Esophagus muscularis mucosa (tissue), 4 donors: ENCODE measurements at regions not wholly inside any gene's neighbourhood (a gene's known extent, or its start where the extent isn't known, plus 50 kb on each side); places are given as distances from the start of the nearest gene placed in this dataset.
"Not testable (repeated sequence)": the region's sequence is repeated elsewhere in the genome, so short reads cannot be mapped to it uniquely, and the experiment has no call there.

Experiments
- DNase-seq: peaks from one replicate; pipeline ENCODE4 v3.0.0-alpha.2; 2017; ENCODE audit errors: extremely low spot score
- H3K27ac ChIP-seq, 4 donors: fragments of 200-600 bp; sonication (generic); replicated peaks in 1 of 4; 1 replicate in 3 of 4; 2 replicates in 1 of 4; pipeline ENCODE4 v1.5.1; 2016 to 2019; ENCODE audit warnings: mild to moderate bottlenecking in 1 of 4
- H3K27me3 ChIP-seq, 4 donors: fragments of 200-600 bp; sonication (generic); one replicate each; pipeline versions ENCODE4 v1.5.1 to v1.6.0; 2016 to 2019
- H3K36me3 ChIP-seq, 4 donors: fragments of 200-600 bp; sonication (generic); one replicate each; pipeline ENCODE4 v1.5.1; 2016 to 2019
- H3K4me1 ChIP-seq, 4 donors: fragments of 200-600 bp; sonication (generic); one replicate each; pipeline ENCODE4 v1.5.1; 2016 to 2019
- H3K4me3 ChIP-seq, 4 donors: fragments of 200-600 bp; sonication (generic); 1 replicate in 2 of 4; 2 replicates in 2 of 4; pipeline ENCODE4 v1.5.1; 2016 to 2019; ENCODE audit warnings: mild to moderate bottlenecking in 4 of 4, moderate library complexity in 1 of 4
- H3K9me3 ChIP-seq, 4 donors: fragments of 200-600 bp; sonication (generic); 1 replicate in 3 of 4; 2 replicates in 1 of 4; pipeline ENCODE4 v1.5.1; 2016 to 2019
- EP300 ChIP-seq: sonication (generic); formaldehyde crosslinking; IDR thresholded peaks from one replicate; pipeline ENCODE4 v1.6.1; 2017; ENCODE audit warnings: antibody characterized with exemption
- POLR2A ChIP-seq: fragments of 450-650 bp; IDR thresholded peaks from one replicate; pipeline ENCODE4 v1.6.1; 2017; ENCODE audit warnings: antibody characterized with exemption, moderate library complexity, mild to moderate bottlenecking, low read depth
- POLR2AphosphoS5 ChIP-seq, 2 donors: sonication (generic); formaldehyde crosslinking; IDR thresholded peaks; one replicate each; pipeline ENCODE4 v1.6.1; 2017; ENCODE audit warnings: antibody characterized with exemption in 2 of 2
- WGBS: methylation state at CpG from one replicate; pipeline ENCODE4 v1.1.5; 2018; 5-methylcytosine and 5-hydroxymethylcytosine counted together
- intact Hi-C: fragments of 100-400 bp; cut with DNase I; formaldehyde crosslinking; loops from one replicate; pipeline ENCODE4 v1.15.1; 2023
- TF ChIP-seq, protein P1 (sequence below), 3 experiments: fragments of 200-600 bp in 2 of 3; fragments of 450-650 bp in 1 of 3; sonication (generic) in 2 of 3; IDR thresholded peaks; one replicate each; pipeline ENCODE4 v1.5.1; 2017 to 2019; ENCODE audit warnings: antibody characterized with exemption in 3 of 3, mild to moderate bottlenecking in 2 of 3, moderate library complexity in 1 of 3

DNA sequence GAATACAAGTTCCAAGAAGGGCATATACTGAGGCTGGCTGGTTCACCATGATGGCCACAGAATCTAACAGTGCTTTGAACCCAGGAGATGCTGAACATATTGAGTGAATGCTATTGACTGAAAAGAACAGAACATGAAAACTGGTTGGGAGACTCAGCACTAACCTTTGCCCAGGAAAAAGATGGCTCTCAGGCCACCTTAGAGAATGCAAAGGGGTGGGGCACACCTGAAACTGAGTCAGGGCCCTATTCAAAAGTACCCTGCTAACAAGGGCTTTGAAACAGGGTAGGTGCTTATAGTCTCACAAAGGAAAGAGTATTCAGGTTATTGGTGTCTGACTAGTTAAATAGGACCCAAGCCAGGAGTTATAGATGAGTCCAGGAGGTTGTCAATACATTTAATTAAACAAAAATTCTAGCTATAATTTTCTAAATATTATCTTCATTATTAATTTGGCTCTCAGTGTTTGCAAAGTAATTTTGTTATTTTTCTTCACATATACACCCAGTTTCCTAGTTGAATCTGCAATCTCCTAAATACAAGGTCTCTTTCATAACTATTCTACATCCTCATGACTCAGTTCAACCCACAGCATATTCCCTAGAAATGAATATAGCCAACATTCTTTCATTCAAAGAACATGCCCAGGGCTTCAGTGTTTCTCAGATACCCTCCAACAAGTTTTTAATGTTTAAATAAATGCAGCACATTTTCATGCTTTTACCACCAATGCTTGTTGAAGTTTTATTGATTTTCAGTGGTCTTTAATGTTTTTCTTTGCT, 144.2 kb upstream of the RAPGEF2 start:
- H3K27me3 ChIP-seq, result no peaks in the 10 kb centered on the region
- DNase-seq, result no peak
- TF ChIP-seq POLR2A (no peak), EP300 (no peak), POLR2AphosphoS5 (IDR thresholded peaks at IDR 0.05) (no peak)
- TF ChIP-seq, protein P1, sequence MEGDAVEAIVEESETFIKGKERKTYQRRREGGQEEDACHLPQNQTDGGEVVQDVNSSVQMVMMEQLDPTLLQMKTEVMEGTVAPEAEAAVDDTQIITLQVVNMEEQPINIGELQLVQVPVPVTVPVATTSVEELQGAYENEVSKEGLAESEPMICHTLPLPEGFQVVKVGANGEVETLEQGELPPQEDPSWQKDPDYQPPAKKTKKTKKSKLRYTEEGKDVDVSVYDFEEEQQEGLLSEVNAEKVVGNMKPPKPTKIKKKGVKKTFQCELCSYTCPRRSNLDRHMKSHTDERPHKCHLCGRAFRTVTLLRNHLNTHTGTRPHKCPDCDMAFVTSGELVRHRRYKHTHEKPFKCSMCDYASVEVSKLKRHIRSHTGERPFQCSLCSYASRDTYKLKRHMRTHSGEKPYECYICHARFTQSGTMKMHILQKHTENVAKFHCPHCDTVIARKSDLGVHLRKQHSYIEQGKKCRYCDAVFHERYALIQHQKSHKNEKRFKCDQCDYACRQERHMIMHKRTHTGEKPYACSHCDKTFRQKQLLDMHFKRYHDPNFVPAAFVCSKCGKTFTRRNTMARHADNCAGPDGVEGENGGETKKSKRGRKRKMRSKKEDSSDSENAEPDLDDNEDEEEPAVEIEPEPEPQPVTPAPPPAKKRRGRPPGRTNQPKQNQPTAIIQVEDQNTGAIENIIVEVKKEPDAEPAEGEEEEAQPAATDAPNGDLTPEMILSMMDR (IDR thresholded peaks at IDR 0.05), result no peak
- H3K4me1 ChIP-seq, result no peaks in the 10 kb centered on the region
- intact Hi-C loops, result no loop called here
- no peak overlapping the region for H3K4me3 ChIP-seq
- H3K9me3 ChIP-seq, result no peaks in the 10 kb centered on the region
- H3K36me3 ChIP-seq, result no peaks in the 10 kb centered on the region
- no peak overlapping the region for H3K27ac ChIP-seq

DNA sequence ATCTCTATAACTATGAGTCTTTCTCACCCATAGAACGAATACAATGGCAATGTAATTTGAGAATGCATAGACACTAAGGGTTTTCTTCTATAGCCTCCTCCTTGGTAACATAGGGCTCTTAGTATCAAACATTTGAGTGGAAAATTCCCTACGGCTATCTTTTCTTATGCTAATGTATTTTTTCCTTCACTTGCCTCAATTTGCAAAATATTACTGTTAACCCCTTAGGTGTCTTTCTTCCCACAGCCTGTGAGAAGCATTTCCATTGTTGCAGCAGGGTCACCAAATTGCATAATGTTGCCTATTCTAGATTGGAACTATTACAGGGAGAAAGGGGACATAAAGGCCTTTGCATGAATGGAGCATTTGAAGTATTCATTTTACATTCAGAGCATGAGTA, 140.5 kb upstream of the RAPGEF2 start:
- 62% methylated on average over 2 of the region's 2 CpGs for WGBS
- Histone ChIP-seq H3K27ac (no peak overlapping the region), H3K4me1 (no peaks in the 10 kb centered on the region), H3K36me3 (no peaks in the 10 kb centered on the region), H3K27me3 (no peaks in the 10 kb centered on the region), H3K4me3 (no peak overlapping the region), H3K9me3 (no peaks in the 10 kb centered on the region)
- TF ChIP-seq EP300, result no peak
- TF ChIP-seq, protein P1 (IDR thresholded peaks at IDR 0.05), result no peak
- TF ChIP-seq POLR2AphosphoS5 (IDR thresholded peaks at IDR 0.05), result no peak
- DNase-seq, result no peak
- intact Hi-C loops, result no loop called here

DNA sequence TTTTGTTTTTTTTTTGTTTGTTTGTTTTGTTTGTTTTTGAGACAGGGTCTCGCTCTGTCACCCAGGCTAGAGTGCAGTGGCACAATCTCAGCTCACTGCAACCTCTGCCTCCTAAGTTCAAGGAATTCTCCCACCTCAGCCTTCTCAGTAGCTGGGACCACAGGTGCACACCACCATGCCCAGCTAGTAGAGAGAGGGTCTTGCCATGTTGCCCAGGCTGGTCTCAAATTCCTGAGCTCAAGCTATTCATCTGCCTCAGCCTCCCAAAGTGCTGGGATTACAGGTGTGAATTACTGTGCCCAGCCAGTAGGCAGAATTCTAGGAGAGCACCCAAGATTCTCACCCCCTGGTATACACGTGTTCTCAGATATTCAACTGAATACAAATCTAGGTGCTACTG, 139.6 kb upstream of the RAPGEF2 start:
- H3K4me3 ChIP-seq, H3K9me3 ChIP-seq, H3K27me3 ChIP-seq, H3K36me3 ChIP-seq, DNase-seq, H3K4me1 ChIP-seq, intact Hi-C loops, H3K27ac ChIP-seq: not testable (repeated sequence)
- WGBS, result 98% methylated on average over 2 of the region's 2 CpGs

DNA sequence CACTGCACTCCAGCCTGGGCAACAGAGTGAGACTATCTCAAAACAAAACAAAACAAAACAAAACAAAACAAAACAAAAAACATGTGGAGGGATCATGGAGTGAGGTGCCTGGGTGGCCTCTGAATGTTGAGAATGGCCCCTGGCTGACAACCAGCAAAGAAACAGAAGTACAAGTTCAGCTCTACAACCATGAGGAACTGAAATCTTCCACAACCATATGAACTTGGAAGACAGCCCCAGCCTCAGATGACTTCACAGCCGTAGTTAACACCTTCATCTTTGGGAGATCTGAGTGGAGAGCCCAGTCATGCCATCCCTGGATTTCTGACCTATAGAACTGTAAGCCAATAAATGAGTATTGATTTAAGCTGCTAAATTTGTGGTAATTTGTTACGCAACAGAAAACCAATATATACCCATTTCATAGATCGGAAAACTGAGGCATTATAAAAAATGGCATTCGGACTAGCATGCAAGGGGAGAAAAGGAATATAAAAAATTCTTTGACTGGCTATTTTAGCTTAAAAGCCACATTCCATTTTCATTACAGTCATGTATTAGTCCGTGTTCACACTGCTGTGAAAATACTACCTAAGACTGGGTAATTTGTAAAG, 138.7 kb upstream of the RAPGEF2 start:
- intact Hi-C loops, result no loop called here
- no peak for DNase-seq
- TF ChIP-seq POLR2AphosphoS5 (IDR thresholded peaks at IDR 0.05), result no peak
- TF ChIP-seq EP300, result no peak
- WGBS, result 94% methylated on average over 5 of the region's 5 CpGs
- Histone ChIP-seq H3K27ac (no peak overlapping the region), H3K9me3 (no peaks in the 10 kb centered on the region), H3K27me3 (no peaks in the 10 kb centered on the region), H3K36me3 (no peaks in the 10 kb centered on the region), H3K4me3 (no peak overlapping the region), H3K4me1 (no peaks in the 10 kb centered on the region)

DNA sequence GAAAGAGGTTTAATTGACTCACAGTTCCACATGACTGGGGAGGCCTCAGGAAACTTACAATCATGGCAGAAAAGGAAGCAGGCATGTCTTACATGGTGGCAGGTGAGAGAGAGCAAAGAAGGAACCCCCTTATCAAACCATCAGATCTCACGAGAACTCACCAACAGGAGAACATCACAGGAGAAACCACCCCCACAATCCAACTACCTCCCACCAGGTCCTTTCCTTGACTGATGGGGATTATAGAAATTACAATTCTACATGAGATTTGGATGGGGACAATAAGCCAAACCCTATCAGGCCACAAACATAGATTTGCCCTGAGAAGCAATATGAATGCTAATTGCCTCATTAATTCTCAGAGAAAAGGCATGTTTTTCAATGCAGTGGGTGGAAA, 138.2 kb upstream of the RAPGEF2 start:
- TF ChIP-seq POLR2AphosphoS5 (IDR thresholded peaks at IDR 0.05) (no peak), POLR2A (no peak), EP300 (no peak)
- TF ChIP-seq, protein P1 (IDR thresholded peaks at IDR 0.05), result no peak
- Histone ChIP-seq H3K27ac (no peak overlapping the region), H3K4me3 (no peak overlapping the region), H3K27me3 (no peaks in the 10 kb centered on the region), H3K4me1 (no peaks in the 10 kb centered on the region), H3K36me3 (no peaks in the 10 kb centered on the region), H3K9me3 (no peaks in the 10 kb centered on the region)
- WGBS, result 100% methylated on average over 1 of the region's 1 CpG
- no peak for DNase-seq
- intact Hi-C loops, result no loop called here

DNA sequence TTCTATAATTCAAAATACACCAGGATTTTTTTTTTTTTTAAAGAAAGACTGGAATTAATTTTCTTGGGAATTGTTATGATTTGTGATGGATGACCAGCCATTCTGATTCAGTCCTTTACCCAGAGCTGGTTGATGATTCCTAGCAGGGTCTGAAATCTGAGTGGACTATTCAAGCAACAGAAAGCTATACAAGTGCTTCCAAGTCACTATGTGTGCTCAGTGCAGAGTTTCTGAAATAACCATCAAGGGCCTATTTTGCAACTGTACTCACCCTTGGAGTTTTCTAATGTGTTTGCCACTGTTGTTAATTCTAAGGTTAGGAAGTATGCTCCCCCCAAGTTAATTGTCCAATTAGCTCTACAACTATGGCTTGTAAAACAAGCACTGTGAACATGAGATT, 137.7 kb upstream of the RAPGEF2 start:
- no peaks in the 10 kb centered on the region for H3K36me3 ChIP-seq
- no peaks in the 10 kb centered on the region for H3K9me3 ChIP-seq
- no peak for DNase-seq
- H3K4me3 ChIP-seq, result no peak overlapping the region
- H3K4me1 ChIP-seq, result no peaks in the 10 kb centered on the region
- no peaks in the 10 kb centered on the region for H3K27me3 ChIP-seq
- intact Hi-C loops, result no loop called here
- TF ChIP-seq POLR2A (no peak), EP300 (no peak), POLR2AphosphoS5 (IDR thresholded peaks at IDR 0.05) (no peak)
- TF ChIP-seq, protein P1 (IDR thresholded peaks at IDR 0.05), result no peak
- no peak overlapping the region for H3K27ac ChIP-seq
